H9 (cell line): ENCODE measurements at regions not wholly inside any gene's neighbourhood (a gene's known extent, or its start where the extent isn't known, plus 50 kb on each side); places are given as distances from the start of the nearest gene placed in this dataset.

ENCODE experiments used
- DNase-seq: peaks from one replicate; pipeline ENCODE4 v3.0.0-alpha.2; 2017
- H2AFZ ChIP-seq: one replicate; pipeline ENCODE4 v1.6.1; 2013; ENCODE audit warnings: mild to moderate bottlenecking, low read length, control low read depth, moderate library complexity
- H2AK5ac ChIP-seq: 2 replicates; pipeline ENCODE4 v1.6.1; 2013; ENCODE audit warnings: low read length, control low read depth, mixed read lengths; ENCODE audit not compliant: insufficient read length
- H2BK120ac ChIP-seq: one replicate; pipeline ENCODE4 v1.6.1; 2013; ENCODE audit warnings: low read depth, mild to moderate bottlenecking, low read length, control low read depth, inconsistent platforms; ENCODE audit not compliant: poor library complexity, severe bottlenecking
- H2BK12ac ChIP-seq: 2 replicates; pipeline ENCODE4 v1.6.1; 2013; ENCODE audit warnings: low read length, control low read depth, mixed read lengths, low read depth; ENCODE audit not compliant: insufficient read length
- H2BK15ac ChIP-seq: 2 replicates; pipeline ENCODE4 v1.6.1; 2013; ENCODE audit warnings: low read depth, low read length, control low read depth
- H2BK20ac ChIP-seq: one replicate; pipeline ENCODE4 v1.6.1; 2013; ENCODE audit warnings: low read depth, mild to moderate bottlenecking, low read length, control low read depth, inconsistent platforms; ENCODE audit not compliant: poor library complexity, severe bottlenecking
- H2BK5ac ChIP-seq: 2 replicates; pipeline ENCODE4 v1.6.1; 2013; ENCODE audit warnings: low read length, control low read depth, mixed read lengths; ENCODE audit not compliant: insufficient read length
- H3K14ac ChIP-seq: 2 replicates; pipeline ENCODE4 v1.6.1; 2013; ENCODE audit warnings: low read length, control low read depth; ENCODE audit not compliant: insufficient read depth
- H3K18ac ChIP-seq: 2 replicates; pipeline ENCODE4 v1.6.1; 2013; ENCODE audit warnings: low read depth, mild to moderate bottlenecking, mixed read lengths, low read length, control low read depth; ENCODE audit not compliant: insufficient read length
- H3K23ac ChIP-seq: 2 replicates; pipeline ENCODE4 v1.6.1; 2013; ENCODE audit warnings: low read length, control low read depth, mixed read lengths, low read depth; ENCODE audit not compliant: insufficient read length
- H3K23me2 ChIP-seq: 2 replicates; pipeline ENCODE4 v1.6.1; 2013; ENCODE audit warnings: low read depth, mild to moderate bottlenecking, mixed read lengths, low read length, control low read depth; ENCODE audit not compliant: insufficient read length, poor library complexity, severe bottlenecking
- H3K27ac ChIP-seq: 2 replicates; pipeline ENCODE4 v1.5.1; 2013; ENCODE audit warnings: low read length, control low read depth, mixed read lengths, low read depth; ENCODE audit not compliant: insufficient read length
- H3K27me3 ChIP-seq: 2 replicates; pipeline ENCODE4 v1.6.1; 2013; ENCODE audit warnings: low read length, control low read depth, inconsistent platforms; ENCODE audit not compliant: insufficient read depth
- H3K4ac ChIP-seq: 2 replicates; pipeline ENCODE4 v1.6.1; 2013; ENCODE audit warnings: low read depth, mild to moderate bottlenecking, control low read depth, inconsistent platforms, low read length, moderate library complexity
- H3K4me1 ChIP-seq: 2 replicates; pipeline ENCODE4 v1.6.1; 2013; ENCODE audit warnings: low read length, control low read depth, inconsistent platforms; ENCODE audit not compliant: insufficient read depth
- H3K4me2 ChIP-seq: 2 replicates; pipeline ENCODE4 v1.6.1; 2013; ENCODE audit warnings: low read length, control low read depth, mixed read lengths; ENCODE audit not compliant: insufficient read length, insufficient read depth
- H3K56ac ChIP-seq: 2 replicates; pipeline ENCODE4 v1.6.1; 2013; ENCODE audit warnings: low read depth, mild to moderate bottlenecking, mixed read lengths, low read length, control low read depth; ENCODE audit not compliant: insufficient read length
- H3K79me1 ChIP-seq: 2 replicates; pipeline ENCODE4 v1.6.1; 2013; ENCODE audit warnings: low read depth, mild to moderate bottlenecking, moderate library complexity, low read length, control low read depth, inconsistent platforms; ENCODE audit not compliant: insufficient read depth, poor library complexity, severe bottlenecking
- H3K79me2 ChIP-seq: 2 replicates; pipeline ENCODE4 v1.6.1; 2013; ENCODE audit warnings: low read length, control low read depth, inconsistent platforms; ENCODE audit not compliant: insufficient read depth
- H3K9ac ChIP-seq: 2 replicates; pipeline ENCODE4 v1.6.1; 2013; ENCODE audit warnings: low read length, control low read depth, mixed read lengths; ENCODE audit not compliant: insufficient read length; ENCODE audit errors: extremely low read depth
- H3K9me3 ChIP-seq: one replicate; pipeline ENCODE4 v1.6.1; 2013; ENCODE audit warnings: low read depth, low read length, inconsistent platforms; ENCODE audit not compliant: control insufficient read depth
- H3T11ph ChIP-seq: one replicate; pipeline ENCODE4 v1.6.1; 2013; ENCODE audit warnings: mild to moderate bottlenecking, low read length, control low read depth, inconsistent platforms
- H4K20me1 ChIP-seq: one replicate; pipeline ENCODE4 v1.6.1; 2013; ENCODE audit not compliant: control insufficient read depth, insufficient read length, insufficient read depth
- H4K5ac ChIP-seq: 2 replicates; pipeline ENCODE4 v1.6.1; 2013; ENCODE audit warnings: low read depth, mild to moderate bottlenecking, mixed read lengths, low read length, control low read depth; ENCODE audit not compliant: insufficient read length
- H4K8ac ChIP-seq: replicated peaks from 2 replicates; pipeline ENCODE4 v1.6.1; 2013; ENCODE audit warnings: low read length, control low read depth, mixed read lengths, low read depth; ENCODE audit not compliant: insufficient read length
- H4K91ac ChIP-seq: 2 replicates; pipeline ENCODE4 v1.6.1; 2013; ENCODE audit warnings: low read depth, mild to moderate bottlenecking, moderate library complexity, mixed read lengths, low read length, control low read depth; ENCODE audit not compliant: insufficient read length
- H3K27ac Mint-ChIP-seq, 3 experiments: 2 replicates in 2 of 3; 3 replicates in 1 of 3; pipeline ENCODE4 v1.8.0; 2020 to 2021; ENCODE audit warnings: mixed read lengths in 3 of 3, mild to moderate bottlenecking in 1 of 3, moderate library complexity in 1 of 3
- H3K27me3 Mint-ChIP-seq: 2 replicates; pipeline ENCODE4 v1.8.0; 2021; ENCODE audit warnings: low read depth, mild to moderate bottlenecking, moderate library complexity, mixed read lengths
- H3K36me3 Mint-ChIP-seq, 3 experiments: 2 replicates in 2 of 3; 3 replicates in 1 of 3; pipeline ENCODE4 v1.8.0; 2020 to 2021; ENCODE audit warnings: low read depth in 3 of 3, mixed read lengths in 3 of 3; ENCODE audit not compliant: insufficient read depth in 1 of 3
- H3K4me1 Mint-ChIP-seq, 2 experiments: 2 replicates each; pipeline ENCODE4 v1.8.0; 2020; ENCODE audit warnings: mixed read lengths in 2 of 2
- H3K4me3 Mint-ChIP-seq, 2 experiments: 2 replicates in 1 of 2; 3 replicates in 1 of 2; pipeline ENCODE4 v1.8.0; 2020 to 2021; ENCODE audit warnings: mild to moderate bottlenecking in 2 of 2, mixed read lengths in 2 of 2, moderate library complexity in 1 of 2
- H3K9me3 Mint-ChIP-seq, 2 experiments: 2 replicates in 1 of 2; 3 replicates in 1 of 2; pipeline ENCODE4 v1.8.0; 2020; ENCODE audit warnings: mild to moderate bottlenecking in 2 of 2, mixed read lengths in 2 of 2, moderate library complexity in 1 of 2
- CTCF ChIP-seq: fragments of 200-600 bp; sonication (generic); conservative IDR thresholded peaks from 3 replicates; pipeline ENCODE4 v1.8.0; 2021; ENCODE audit warnings: antibody characterized with exemption, mild to moderate bottlenecking
- WGBS: extraction: QIAGEN DNeasy Blood & Tissue Kit; methylation state at CpG from one replicate; pipeline ENCODE4 v1.1.7; 2013; ENCODE audit warnings: missing lambda C conversion rate, low lambda C conversion rate, mixed read lengths; ENCODE audit not compliant: insufficient read length; ENCODE audit errors: extremely low coverage; 5-methylcytosine and 5-hydroxymethylcytosine counted together

GRCh38 chr11:41897991-41898390 is 438.5 kb upstream of the LRRC4C start:
- no peak overlapping the region for H3K4me2 ChIP-seq
- no peak overlapping the region for H2AFZ ChIP-seq
- Mint-ChIP-seq H3K4me3 (no peak overlapping the region), H3K27ac (no peak overlapping the region), H3K9me3 (peaks cover 9% of the 10 kb centered on the region in 2 experiments; a peak in 4 of 5 replicates), H3K36me3 (peaks cover 3 to 10% (median 4%) of the 10 kb centered on the region in 3 experiments; a peak in 5 of 7 replicates), H3K27me3 (no peaks in the 10 kb centered on the region), H3K4me1 (no peaks in the 10 kb centered on the region)
- no peaks in the 10 kb centered on the region for H3K79me1 ChIP-seq
- H3K56ac ChIP-seq, result no peak overlapping the region
- WGBS, result no CpG with 5 or more reads among the region's 2 CpGs
- DNase-seq, result no peak
- H2BK12ac ChIP-seq, result no peak overlapping the region
- H2BK20ac ChIP-seq, result no peak overlapping the region
- no peak overlapping the region for H3T11ph ChIP-seq
- no peak overlapping the region for H2BK120ac ChIP-seq
- no peak overlapping the region for H2BK5ac ChIP-seq
- H3K14ac ChIP-seq, result no peak overlapping the region
- no peak overlapping the region for H2AK5ac ChIP-seq
- no peaks in the 10 kb centered on the region for H3K4me1 ChIP-seq
- H2BK15ac ChIP-seq, result no peak overlapping the region
- no peaks in the 10 kb centered on the region for H3K27me3 ChIP-seq
- no peak overlapping the region for H3K4ac ChIP-seq
- TF ChIP-seq CTCF, result no peak
- H3K9me3 ChIP-seq, result no peaks in the 10 kb centered on the region
- no peak overlapping the region for H3K23ac ChIP-seq
- H3K79me2 ChIP-seq, result no peaks in the 10 kb centered on the region; the same call in 1 of the 2 replicates
- H3K9ac ChIP-seq, result no peak overlapping the region
- no peak overlapping the region for H3K18ac ChIP-seq
- no peaks in the 10 kb centered on the region for H4K20me1 ChIP-seq
- no peak overlapping the region for H4K5ac ChIP-seq
- H3K27ac ChIP-seq, result no peak overlapping the region
- no peaks in the 10 kb centered on the region for H3K23me2 ChIP-seq
- no peak overlapping the region for H4K8ac ChIP-seq
- no peak overlapping the region for H4K91ac ChIP-seq
